Endodermal cell (in vitro differentiated cells): ENCODE measurements at regions not wholly inside any gene's neighbourhood (a gene's known extent, or its start where the extent isn't known, plus 50 kb on each side); places are given as distances from the start of the nearest gene placed in this dataset.

Experiments used
- DNase-seq: peaks from one replicate; pipeline ENCODE4 v3.0.0-alpha.2; 2017
- H3K27ac ChIP-seq: 2 replicates; pipeline ENCODE4 v1.5.1; 2013; ENCODE audit warnings: mild to moderate bottlenecking, low read depth, low read length, moderate library complexity
- H3K27me3 ChIP-seq: 2 replicates; pipeline ENCODE4 v1.6.1; 2013; ENCODE audit warnings: mild to moderate bottlenecking, low read length, moderate library complexity; ENCODE audit not compliant: insufficient read depth, control insufficient read depth, poor library complexity, severe bottlenecking
- H3K36me3 ChIP-seq: 2 replicates; pipeline ENCODE4 v1.7.0; 2013; ENCODE audit warnings: mild to moderate bottlenecking, low read length, moderate library complexity; ENCODE audit not compliant: control insufficient read depth, insufficient read depth
- H3K4me1 ChIP-seq: one replicate; pipeline ENCODE4 v1.7.0; 2013; ENCODE audit warnings: low read length; ENCODE audit not compliant: control insufficient read depth, insufficient read depth
- H3K4me3 ChIP-seq: 2 replicates; pipeline ENCODE4 v1.5.1; 2013; ENCODE audit warnings: mild to moderate bottlenecking, low read length, moderate library complexity
- H3K9ac ChIP-seq: 2 replicates; pipeline ENCODE4 v1.6.1; 2013; ENCODE audit warnings: mild to moderate bottlenecking, low read length, moderate library complexity; ENCODE audit not compliant: poor library complexity, severe bottlenecking; ENCODE audit errors: extremely low read depth
- H3K9me3 ChIP-seq: 2 replicates; pipeline ENCODE4 v1.6.1; 2013; ENCODE audit warnings: mild to moderate bottlenecking, low read length, moderate library complexity; ENCODE audit not compliant: control insufficient read depth
- H3K27ac Mint-ChIP-seq: 2 replicates; pipeline ENCODE4 v1.8.0; 2020; ENCODE audit warnings: mixed read lengths
- H3K27me3 Mint-ChIP-seq: 2 replicates; pipeline ENCODE4 v1.8.0; 2021; ENCODE audit warnings: mild to moderate bottlenecking, mixed read lengths; ENCODE audit not compliant: insufficient read depth
- H3K36me3 Mint-ChIP-seq: 2 replicates; pipeline ENCODE4 v1.8.0; 2020; ENCODE audit warnings: low read depth, mixed read lengths
- H3K4me1 Mint-ChIP-seq: 2 replicates; pipeline ENCODE4 v1.8.0; 2020; ENCODE audit warnings: mixed read lengths
- H3K4me3 Mint-ChIP-seq: 2 replicates; pipeline ENCODE4 v1.8.0; 2020; ENCODE audit warnings: mild to moderate bottlenecking, moderate library complexity, mixed read lengths
- H3K9me3 Mint-ChIP-seq: 2 replicates; pipeline ENCODE4 v1.8.0; 2020; ENCODE audit warnings: mild to moderate bottlenecking, mixed read lengths
- WGBS, 2 experiments: methylation state at CpG; one replicate each; pipeline versions ENCODE4 v1.1.5 to v1.1.7; 2013; ENCODE audit warnings: missing lambda C conversion rate in 2 of 2, mixed read lengths in 1 of 2; ENCODE audit not compliant: insufficient coverage in 1 of 2, insufficient read length in 1 of 2; 5-methylcytosine and 5-hydroxymethylcytosine counted together
- TF ChIP-seq, protein P1 (sequence below): fragments of 200-600 bp; sonication (generic); conservative IDR thresholded peaks from 2 replicates; pipeline ENCODE4 v1.5.0; 2021; ENCODE audit warnings: antibody characterized with exemption, mild to moderate bottlenecking

DNA sequence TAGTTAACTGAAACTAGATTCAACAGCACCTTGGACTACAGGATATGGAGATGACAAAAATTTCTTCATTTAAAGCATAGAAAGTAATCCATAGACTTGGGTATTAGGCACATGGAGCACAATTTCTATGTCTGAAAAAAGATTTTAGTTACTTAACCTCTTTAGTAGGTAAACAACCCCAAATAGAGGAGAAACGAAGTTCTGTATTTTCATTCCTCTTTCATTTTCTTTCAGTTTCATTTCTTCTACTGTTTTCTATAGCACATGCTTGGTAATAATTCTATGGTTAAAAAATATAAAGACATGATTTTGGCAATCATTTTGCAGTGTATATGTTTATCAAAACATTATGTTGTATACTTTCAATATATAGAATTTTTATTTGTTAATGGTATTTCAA, 99.5 kb downstream of the CASP12 start:
- no CpG with 5 or more reads among the region's 1 CpG for WGBS, 2 experiments
- TF ChIP-seq, protein P1, sequence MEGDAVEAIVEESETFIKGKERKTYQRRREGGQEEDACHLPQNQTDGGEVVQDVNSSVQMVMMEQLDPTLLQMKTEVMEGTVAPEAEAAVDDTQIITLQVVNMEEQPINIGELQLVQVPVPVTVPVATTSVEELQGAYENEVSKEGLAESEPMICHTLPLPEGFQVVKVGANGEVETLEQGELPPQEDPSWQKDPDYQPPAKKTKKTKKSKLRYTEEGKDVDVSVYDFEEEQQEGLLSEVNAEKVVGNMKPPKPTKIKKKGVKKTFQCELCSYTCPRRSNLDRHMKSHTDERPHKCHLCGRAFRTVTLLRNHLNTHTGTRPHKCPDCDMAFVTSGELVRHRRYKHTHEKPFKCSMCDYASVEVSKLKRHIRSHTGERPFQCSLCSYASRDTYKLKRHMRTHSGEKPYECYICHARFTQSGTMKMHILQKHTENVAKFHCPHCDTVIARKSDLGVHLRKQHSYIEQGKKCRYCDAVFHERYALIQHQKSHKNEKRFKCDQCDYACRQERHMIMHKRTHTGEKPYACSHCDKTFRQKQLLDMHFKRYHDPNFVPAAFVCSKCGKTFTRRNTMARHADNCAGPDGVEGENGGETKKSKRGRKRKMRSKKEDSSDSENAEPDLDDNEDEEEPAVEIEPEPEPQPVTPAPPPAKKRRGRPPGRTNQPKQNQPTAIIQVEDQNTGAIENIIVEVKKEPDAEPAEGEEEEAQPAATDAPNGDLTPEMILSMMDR = no peak
- no peaks in the 10 kb centered on the region for H3K36me3 Mint-ChIP-seq
- no peak overlapping the region for H3K4me3 Mint-ChIP-seq
- no peaks in the 10 kb centered on the region for H3K4me1 Mint-ChIP-seq
- no peak overlapping the region for H3K27ac Mint-ChIP-seq
- Histone ChIP-seq H3K27me3 (no peaks in the 10 kb centered on the region), H3K4me1 (no peaks in the 10 kb centered on the region), H3K27ac (no peak overlapping the region), H3K4me3 (no peak overlapping the region), H3K9ac (no peak overlapping the region), H3K36me3 (no peaks in the 10 kb centered on the region), H3K9me3 (peaks cover 9% of the 10 kb centered on the region)
- no peaks in the 10 kb centered on the region for H3K27me3 Mint-ChIP-seq
- H3K9me3 Mint-ChIP-seq = peaks cover 2% of the 10 kb centered on the region
- DNase-seq = no peak

DNA sequence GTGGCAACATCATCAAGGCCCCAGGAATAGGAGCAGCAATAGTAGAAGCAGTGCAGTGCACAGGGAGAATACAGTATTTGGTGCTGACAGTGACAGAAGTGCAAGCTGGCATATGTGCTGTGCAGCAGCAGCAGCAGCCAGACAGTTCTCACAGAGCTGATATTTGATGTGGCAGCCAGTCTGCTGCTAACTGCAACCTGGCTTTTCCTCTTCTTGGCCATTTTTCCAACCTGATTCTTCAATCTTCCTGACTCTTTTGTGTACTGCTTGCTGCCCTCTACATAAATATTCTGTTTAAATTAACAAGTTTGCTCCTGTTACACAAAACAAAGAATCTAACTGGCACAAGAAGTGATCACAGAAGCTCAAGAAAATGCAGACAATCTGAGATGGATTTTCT, 102.0 kb downstream of the CASP12 start:
- Mint-ChIP-seq H3K4me1 (peaks cover 12% of the 10 kb centered on the region), H3K4me3 (no peak overlapping the region), H3K27me3 (no peaks in the 10 kb centered on the region), H3K36me3 (no peaks in the 10 kb centered on the region), H3K27ac (no peak overlapping the region), H3K9me3 (peaks cover 2% of the 10 kb centered on the region)
- no peak overlapping the region for H3K27ac ChIP-seq
- no peaks in the 10 kb centered on the region for H3K27me3 ChIP-seq
- H3K36me3 ChIP-seq = no peaks in the 10 kb centered on the region
- DNase-seq = no peak
- peaks cover 9% of the 10 kb centered on the region for H3K9me3 ChIP-seq
- TF ChIP-seq, protein P1 = no peak
- no peak overlapping the region for H3K4me3 ChIP-seq
- no peak overlapping the region for H3K9ac ChIP-seq
- peaks cover 7% of the 10 kb centered on the region for H3K4me1 ChIP-seq

DNA sequence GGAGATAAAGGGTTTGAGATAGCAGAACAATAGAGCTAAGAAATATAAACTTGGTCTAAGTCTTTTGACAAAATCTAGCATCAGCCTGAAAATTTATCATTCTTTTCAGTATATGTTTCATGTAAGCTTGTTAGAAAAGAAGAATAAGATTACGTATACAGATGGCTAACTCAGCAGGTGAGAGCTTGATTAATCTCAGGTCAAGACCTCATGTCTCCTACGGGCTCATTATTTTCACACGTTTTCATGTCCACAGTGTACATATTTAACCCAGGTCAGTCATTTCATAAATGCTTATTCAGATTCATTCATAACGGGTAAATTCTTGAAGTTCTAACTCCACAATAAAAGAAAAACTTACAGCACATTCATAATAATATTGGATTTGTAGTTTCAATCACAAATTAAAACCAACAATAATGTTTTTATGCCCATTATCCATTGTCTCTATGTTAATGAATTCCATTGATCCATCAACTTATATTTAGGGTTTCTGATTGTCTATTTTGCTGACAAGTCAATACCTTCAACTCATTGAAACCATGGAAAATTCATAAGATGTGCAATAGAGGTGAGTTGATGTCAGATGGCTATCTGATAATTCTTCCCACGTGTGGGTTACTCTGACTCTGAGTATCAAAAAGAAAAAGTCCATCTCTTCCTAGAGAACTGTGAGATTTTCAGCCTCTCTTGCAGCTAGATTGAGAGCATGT, 102.6 kb downstream of the CASP12 start:
- Histone ChIP-seq H3K9ac (no peak overlapping the region), H3K27ac (no peak overlapping the region), H3K4me3 (no peak overlapping the region), H3K4me1 (peaks cover 7% of the 10 kb centered on the region), H3K9me3 (peaks cover 9% of the 10 kb centered on the region), H3K27me3 (no peaks in the 10 kb centered on the region), H3K36me3 (no peaks in the 10 kb centered on the region)
- Mint-ChIP-seq H3K4me3 (no peak overlapping the region), H3K27ac (no peak overlapping the region), H3K36me3 (no peaks in the 10 kb centered on the region), H3K4me1 (peaks cover 12% of the 10 kb centered on the region), H3K27me3 (no peaks in the 10 kb centered on the region), H3K9me3 (peaks cover 2% of the 10 kb centered on the region)
- DNase-seq = no peak
- TF ChIP-seq, protein P1 = no peak
- WGBS, 2 experiments = 81 to 91% methylated on average over 2 to 5 of the region's 5 CpGs
